Peyer's patch (tissue), 4 donors: ENCODE measurements at regions not wholly inside any gene's neighbourhood (a gene's known extent, or its start where the extent isn't known, plus 50 kb on each side); places are given as distances from the start of the nearest gene placed in this dataset.
"Not testable (repeated sequence)": the region's sequence is repeated elsewhere in the genome, so short reads cannot be mapped to it uniquely, and the experiment has no call there.

Experiments
- DNase-seq, 3 donors: peaks; one replicate each; pipeline ENCODE4 v3.0.0-alpha.2; 2017 to 2019
- H3K27ac ChIP-seq, 4 donors: fragments of 200-600 bp; sonication (generic); one replicate each; pipeline ENCODE4 v1.5.1; 2016 to 2019
- H3K27me3 ChIP-seq, 2 donors: fragments of 200-600 bp; sonication (generic); one replicate each; pipeline ENCODE4 v1.5.1; 2019
- H3K36me3 ChIP-seq, 3 donors: fragments of 200-600 bp; sonication (generic); one replicate each; pipeline ENCODE4 v1.5.1; 2016 to 2019
- H3K4me1 ChIP-seq, 4 donors: fragments of 200-600 bp; sonication (generic); one replicate each; pipeline ENCODE4 v1.5.1; 2016 to 2019
- H3K4me3 ChIP-seq, 4 donors: fragments of 200-600 bp; sonication (generic); 1 replicate in 3 of 4; 2 replicates in 1 of 4; pipeline ENCODE4 v1.5.1; 2016 to 2019; ENCODE audit warnings: mild to moderate bottlenecking in 1 of 4
- H3K9me3 ChIP-seq, 4 donors: fragments of 200-600 bp; sonication (generic); one replicate each; pipeline ENCODE4 v1.5.1; 2016 to 2019; ENCODE audit warnings: mild to moderate bottlenecking in 1 of 4
- POLR2A ChIP-seq, 2 donors: fragments of 450-650 bp; IDR thresholded peaks; one replicate each; pipeline ENCODE4 v1.5.1; 2017; ENCODE audit warnings: antibody characterized with exemption in 2 of 2, mild to moderate bottlenecking in 2 of 2, moderate library complexity in 2 of 2
- TF ChIP-seq, protein P1 (sequence below), 6 experiments: fragments of 450-650 bp in 4 of 6; fragments of 200-600 bp in 2 of 6; sonication (generic) in 1 of 6; IDR thresholded peaks; one replicate each; pipeline ENCODE4 v1.5.1; 2017 to 2019; ENCODE audit warnings: antibody characterized with exemption in 6 of 6, mild to moderate bottlenecking in 3 of 6, moderate library complexity in 1 of 6

- no peaks in the 10 kb centered on the region for H3K4me1 ChIP-seq
- no peaks in the 10 kb centered on the region for H3K9me3 ChIP-seq
- DNase-seq = no peak
- no peak overlapping the region for H3K4me3 ChIP-seq
- H3K27ac ChIP-seq = no peak overlapping the region
- TF ChIP-seq, protein P1, sequence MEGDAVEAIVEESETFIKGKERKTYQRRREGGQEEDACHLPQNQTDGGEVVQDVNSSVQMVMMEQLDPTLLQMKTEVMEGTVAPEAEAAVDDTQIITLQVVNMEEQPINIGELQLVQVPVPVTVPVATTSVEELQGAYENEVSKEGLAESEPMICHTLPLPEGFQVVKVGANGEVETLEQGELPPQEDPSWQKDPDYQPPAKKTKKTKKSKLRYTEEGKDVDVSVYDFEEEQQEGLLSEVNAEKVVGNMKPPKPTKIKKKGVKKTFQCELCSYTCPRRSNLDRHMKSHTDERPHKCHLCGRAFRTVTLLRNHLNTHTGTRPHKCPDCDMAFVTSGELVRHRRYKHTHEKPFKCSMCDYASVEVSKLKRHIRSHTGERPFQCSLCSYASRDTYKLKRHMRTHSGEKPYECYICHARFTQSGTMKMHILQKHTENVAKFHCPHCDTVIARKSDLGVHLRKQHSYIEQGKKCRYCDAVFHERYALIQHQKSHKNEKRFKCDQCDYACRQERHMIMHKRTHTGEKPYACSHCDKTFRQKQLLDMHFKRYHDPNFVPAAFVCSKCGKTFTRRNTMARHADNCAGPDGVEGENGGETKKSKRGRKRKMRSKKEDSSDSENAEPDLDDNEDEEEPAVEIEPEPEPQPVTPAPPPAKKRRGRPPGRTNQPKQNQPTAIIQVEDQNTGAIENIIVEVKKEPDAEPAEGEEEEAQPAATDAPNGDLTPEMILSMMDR (IDR thresholded peaks at IDR 0.05) = no peak
- no peak for TF ChIP-seq POLR2A (IDR thresholded peaks at IDR 0.05)
- no peaks in the 10 kb centered on the region for H3K27me3 ChIP-seq
- no peaks in the 10 kb centered on the region for H3K36me3 ChIP-seq
Measured at GRCh38 chr13:30535046-30535445, 69.3 kb upstream of the HMGB1 start.

DNA sequence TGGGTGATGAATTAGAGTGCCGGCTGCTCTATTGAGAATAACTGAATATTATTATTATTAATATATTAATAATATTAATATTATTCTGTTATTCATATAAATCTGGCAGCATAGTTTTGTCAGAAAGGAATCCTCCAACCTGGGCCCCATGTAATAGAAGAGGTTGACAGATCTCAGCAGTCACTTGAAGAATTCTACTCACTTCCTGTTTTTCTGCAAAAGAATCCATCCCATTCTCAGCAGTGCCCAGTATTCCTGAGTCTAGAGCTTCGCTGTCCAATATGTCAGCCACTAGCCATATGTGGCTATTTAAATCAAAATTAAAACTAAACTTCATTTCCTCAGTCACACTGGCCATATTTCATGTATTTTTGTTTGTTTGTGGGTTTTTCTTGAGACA is 72.4 kb upstream of the USPL1 start:
- no peak for DNase-seq
- H3K4me3 ChIP-seq = no peak overlapping the region
- no peaks in the 10 kb centered on the region for H3K36me3 ChIP-seq
- H3K4me1 ChIP-seq = no peaks in the 10 kb centered on the region
- H3K27me3 ChIP-seq = no peaks in the 10 kb centered on the region
- TF ChIP-seq POLR2A (IDR thresholded peaks at IDR 0.05) = no peak
- TF ChIP-seq, protein P1 (IDR thresholded peaks at IDR 0.05) = no peak
- no peaks in the 10 kb centered on the region for H3K9me3 ChIP-seq
- H3K27ac ChIP-seq = no peak overlapping the region

DNA sequence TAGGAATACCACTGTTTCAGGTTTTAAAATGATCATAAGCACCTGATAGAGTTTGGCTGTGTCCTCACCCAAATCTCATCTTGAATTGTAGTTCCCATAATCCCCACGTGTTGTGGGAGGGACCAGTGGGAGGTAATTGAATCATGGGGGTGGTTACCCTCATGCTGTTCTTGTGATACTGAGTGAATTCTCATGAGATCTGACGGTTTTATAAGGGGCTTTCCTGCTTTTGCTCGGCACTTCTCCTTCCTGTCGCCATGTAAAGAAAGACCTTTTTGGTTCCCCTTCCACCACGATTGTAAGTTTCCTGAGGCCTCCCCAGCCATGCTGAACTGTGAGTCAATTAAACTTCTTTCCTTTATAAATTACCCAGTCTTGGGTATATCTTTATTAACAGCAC is 69.7 kb upstream of the USPL1 start:
- not testable (repeated sequence) for H3K4me3 ChIP-seq, H3K36me3 ChIP-seq, H3K9me3 ChIP-seq, H3K4me1 ChIP-seq, H3K27me3 ChIP-seq, H3K27ac ChIP-seq, DNase-seq

DNA sequence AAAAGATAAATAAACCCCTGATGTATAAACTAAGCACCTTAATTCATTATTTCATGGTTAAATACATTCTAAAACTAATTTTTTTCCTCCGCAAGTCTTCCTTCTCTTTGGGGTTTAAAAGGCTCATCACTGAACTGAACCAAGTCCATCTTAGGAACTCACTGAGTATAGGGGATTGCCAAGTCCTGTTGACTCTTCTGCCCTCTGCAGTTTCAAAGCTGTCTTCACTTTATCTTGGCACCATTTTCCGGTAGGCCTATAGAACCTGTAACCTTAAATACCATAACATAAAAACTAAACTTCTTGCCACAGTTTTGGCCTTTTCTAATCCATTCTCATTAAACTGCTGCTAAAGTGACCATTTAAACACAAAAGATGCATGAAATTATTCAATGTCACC is 66.5 kb upstream of the USPL1 start:
- Histone ChIP-seq H3K4me1 (no peaks in the 10 kb centered on the region), H3K4me3 (no peak overlapping the region), H3K9me3 (no peaks in the 10 kb centered on the region), H3K27me3 (no peaks in the 10 kb centered on the region), H3K36me3 (no peaks in the 10 kb centered on the region), H3K27ac (no peak overlapping the region)
- no peak for TF ChIP-seq POLR2A (IDR thresholded peaks at IDR 0.05)
- TF ChIP-seq, protein P1 (IDR thresholded peaks at IDR 0.05) = peak in 4 of 6 experiments; percentile 34 to 55 (median 53)
- DNase-seq = no peak

GRCh38 chr13:30552567-30552966 is 65.2 kb upstream of the USPL1 start:
- Histone ChIP-seq H3K4me1 (no peaks in the 10 kb centered on the region), H3K9me3 (no peaks in the 10 kb centered on the region), H3K27ac (no peak overlapping the region), H3K4me3 (no peak overlapping the region), H3K36me3 (no peaks in the 10 kb centered on the region), H3K27me3 (no peaks in the 10 kb centered on the region)
- TF ChIP-seq, protein P1 (IDR thresholded peaks at IDR 0.05) = no peak
- no peak for TF ChIP-seq POLR2A (IDR thresholded peaks at IDR 0.05)
- DNase-seq = no peak

GRCh38 chr13:30559274-30559673 is 58.4 kb upstream of the USPL1 start:
- no peak for DNase-seq
- no peaks in the 10 kb centered on the region for H3K4me1 ChIP-seq
- H3K27me3 ChIP-seq = no peaks in the 10 kb centered on the region
- no peaks in the 10 kb centered on the region for H3K36me3 ChIP-seq
- no peaks in the 10 kb centered on the region for H3K9me3 ChIP-seq
- H3K27ac ChIP-seq = no peak overlapping the region
- TF ChIP-seq POLR2A (IDR thresholded peaks at IDR 0.05) = no peak
- TF ChIP-seq, protein P1 (IDR thresholded peaks at IDR 0.05) = no peak
- H3K4me3 ChIP-seq = no peak overlapping the region
